HG03442 (cell line): ENCODE measurements at regions not wholly inside any gene's neighbourhood (a gene's known extent, or its start where the extent isn't known, plus 50 kb on each side); places are given as distances from the start of the nearest gene placed in this dataset.
A peak's percentile ranks its signal among the peaks of the same experiment; 100 is the strongest.

Experiments
- ATAC-seq: cut with Tn5 transposase; IDR thresholded peaks from one replicate; pipeline ENCODE4 v1.9.1; 2021; ENCODE audit warnings: mild to moderate bottlenecking, moderate library complexity; ENCODE audit not compliant: unreplicated experiment

GRCh38 chr19:27793644-27794493, 1419.1 kb downstream of the UQCRFS1 start:
- peak; percentile 90 for ATAC-seq

- peak; percentile 67 for ATAC-seq
Observed at GRCh38 chr19:27793128-27793643, 1419.8 kb downstream of the UQCRFS1 start.

- no peak for ATAC-seq
Observed at GRCh38 chr19:27792576-27793127, 1420.3 kb downstream of the UQCRFS1 start.

- no peak for ATAC-seq
Observed at GRCh38 chr19:27780367-27781075, 1432.4 kb downstream of the UQCRFS1 start.

GRCh38 chr19:27779954-27780353, 1433.0 kb downstream of the UQCRFS1 start:
- ATAC-seq, result no peak

- no peak for ATAC-seq
Observed at GRCh38 chr19:27777726-27778125, 1435.2 kb downstream of the UQCRFS1 start.

- no peak for ATAC-seq
Observed at GRCh38 chr19:27777242-27777641, 1435.7 kb downstream of the UQCRFS1 start.

- no peak for ATAC-seq
Observed at GRCh38 chr19:27776524-27776923, 1436.4 kb downstream of the UQCRFS1 start.

- no peak for ATAC-seq
Observed at GRCh38 chr19:27776020-27776419, 1436.9 kb downstream of the UQCRFS1 start.

GRCh38 chr19:27775395-27775794, 1437.6 kb downstream of the UQCRFS1 start:
- no peak for ATAC-seq

- no peak for ATAC-seq
Observed at GRCh38 chr19:27774827-27775226, 1438.1 kb downstream of the UQCRFS1 start.

- ATAC-seq, result no peak
Observed at GRCh38 chr19:27774337-27774736, 1438.6 kb downstream of the UQCRFS1 start.

- ATAC-seq, result no peak
Observed at GRCh38 chr19:27773318-27774094, 1439.4 kb downstream of the UQCRFS1 start.

GRCh38 chr19:27772059-27772458, 1440.9 kb downstream of the UQCRFS1 start:
- no peak for ATAC-seq

- ATAC-seq, result no peak
Observed at GRCh38 chr19:27770095-27770494, 1442.9 kb downstream of the UQCRFS1 start.

- ATAC-seq, result no peak
Observed at GRCh38 chr19:27767234-27767633, 1445.7 kb downstream of the UQCRFS1 start.

- ATAC-seq, result no peak
Observed at GRCh38 chr19:27765912-27766725, 1446.8 kb downstream of the UQCRFS1 start.

GRCh38 chr19:27765397-27765796, 1447.6 kb downstream of the UQCRFS1 start:
- ATAC-seq, result no peak

- ATAC-seq, result no peak
Observed at GRCh38 chr19:27764186-27764804, 1448.7 kb downstream of the UQCRFS1 start.

- no peak for ATAC-seq
Observed at GRCh38 chr19:27762933-27763332, 1450.0 kb downstream of the UQCRFS1 start.
